GM12878 (cell line): ENCODE measurements at regions not wholly inside any gene's neighbourhood (a gene's known extent, or its start where the extent isn't known, plus 50 kb on each side); places are given as distances from the start of the nearest gene placed in this dataset.
"Not testable (repeated sequence)": the region's sequence is repeated elsewhere in the genome, so short reads cannot be mapped to it uniquely, and the experiment has no call there.

ENCODE experiments used
- ATAC-seq: fragments of 200-7000 bp; cut with Tn5 transposase; 3 replicates; pipeline ENCODE4 v1.9.1; 2020; ENCODE audit warnings: mild to moderate bottlenecking, moderate library complexity
- BruUV-seq: library from RNA; stranded (reverse); fragments of 400-500 nt; replicated peaks from 2 replicates; lab custom pipeline; 2021; lab: Mats Ljungman, UMichigan
- CTCF ChIA-PET: fragments of 300-600 bp; sonication (Branson Sonifier 250); formaldehyde crosslinking; extraction: SDS; loops from one replicate; lab custom pipeline; 2021; ENCODE audit warnings: inconsistent platforms; lab: Yijun Ruan, JAX
- POLR2A ChIA-PET: fragments of 350-600 bp; formaldehyde crosslinking; extraction: SDS; loops from one replicate; lab custom pipeline; 2021; ENCODE audit warnings: inconsistent platforms; lab: Charles Lee
- RAD21 ChIA-PET: fragments of 300-600 bp; sonication (Branson Sonifier 250); formaldehyde crosslinking; loops from one replicate; lab custom pipeline; 2023; ENCODE audit warnings: antibody characterized with exemption; ENCODE audit not compliant: unreplicated experiment; lab: Charles Lee
- SMC1A ChIA-PET: fragments of 300-600 bp; sonication (Branson Sonifier 250); formaldehyde crosslinking; loops from one replicate; lab custom pipeline; 2023; ENCODE audit not compliant: unreplicated experiment, uncharacterized antibody; lab: Charles Lee
- DNase-seq: peaks from one replicate; pipeline ENCODE4 v3.0.0-alpha.2; 2011; ENCODE audit warnings: low read depth, low spot score
- FAIRE-seq: peaks from 3 replicates; lab custom pipeline; 2011; peaks lifted over from hg19 to GRCh38; lab: Jason Lieb, UNC
- H2AFZ ChIP-seq: 2 replicates; pipeline ENCODE4 v1.6.0; 2011; ENCODE audit warnings: low read depth, low read length, control low read depth; ENCODE audit not compliant: control insufficient read depth
- H3K27ac ChIP-seq: 2 replicates; pipeline ENCODE4 v1.5.1; 2011; ENCODE audit warnings: control low read depth; ENCODE audit not compliant: control insufficient read depth, insufficient read depth
- H3K27me3 ChIP-seq, 2 experiments: replicated peaks in 1 of 2; 2 replicates each; pipeline versions ENCODE4 v1.6.0 to v1.6.1; 2011; ENCODE audit warnings: low read length in 1 of 2; ENCODE audit not compliant: control insufficient read depth in 2 of 2, insufficient read depth in 2 of 2
- H3K36me3 ChIP-seq, 2 experiments: 2 replicates each; pipeline ENCODE4 v1.5.1; 2011; ENCODE audit warnings: low read length in 1 of 2; ENCODE audit not compliant: control insufficient read depth in 2 of 2, insufficient read depth in 2 of 2
- H3K4me1 ChIP-seq: 2 replicates; pipeline ENCODE4 v1.6.1; 2011; ENCODE audit warnings: mild to moderate bottlenecking, low read length, moderate library complexity, mixed read lengths; ENCODE audit not compliant: control insufficient read depth, insufficient read depth
- H3K4me2 ChIP-seq: 2 replicates; pipeline ENCODE4 v1.6.0; 2011; ENCODE audit warnings: control low read depth; ENCODE audit not compliant: control insufficient read depth, insufficient read depth
- H3K4me3 ChIP-seq: fragments of 200-600 bp; sonication (generic); 2 replicates; pipeline ENCODE4 v1.5.1; 2016
- H3K79me2 ChIP-seq: 2 replicates; pipeline ENCODE4 v1.6.0; 2011; ENCODE audit warnings: low read length; ENCODE audit not compliant: control insufficient read depth, insufficient read depth
- H3K9ac ChIP-seq: 2 replicates; pipeline ENCODE4 v1.8.0; 2011; ENCODE audit warnings: low read length, control low read depth, mixed read lengths; ENCODE audit not compliant: control insufficient read depth, insufficient read depth
- H3K9me3 ChIP-seq: replicated peaks from 3 replicates; pipeline ENCODE4 v1.5.1; 2011; ENCODE audit warnings: mild to moderate bottlenecking, low read length; ENCODE audit not compliant: control insufficient read depth, insufficient read depth
- H4K20me1 ChIP-seq: 2 replicates; pipeline ENCODE4 v1.6.0; 2011; ENCODE audit not compliant: control insufficient read depth, insufficient read depth
- BRCA1 ChIP-seq: IDR thresholded peaks from 2 replicates; pipeline ENCODE4 v1.6.1; 2011; ENCODE audit warnings: low read depth, low read length, improper control_type of control experiment
- POU2F2 ChIP-seq: IDR thresholded peaks from 3 replicates; pipeline ENCODE4 v1.6.1; 2011; ENCODE audit warnings: low read depth, mild to moderate bottlenecking, low read length, borderline replicate concordance
- TAF1 ChIP-seq: IDR thresholded peaks from 2 replicates; pipeline ENCODE4 v1.6.1; 2011; ENCODE audit warnings: mild to moderate bottlenecking, low read depth, low read length, borderline replicate concordance
- WGBS: methylation state at CpG from one replicate; pipeline ENCODE4 v1.1.6; 2016; ENCODE audit warnings: low lambda C conversion rate; ENCODE audit not compliant: insufficient replicate concordance, insufficient coverage; ENCODE audit errors: missing lambda C conversion rate; 5-methylcytosine and 5-hydroxymethylcytosine counted together
- in situ Hi-C: fragments of 300-500 bp; cut with MboI; formaldehyde crosslinking; loops from 9 replicates; pipeline ENCODE4 v1.14.3; 2018; ENCODE audit warnings: mixed read lengths
- intact Hi-C: fragments of 100-400 bp; cut with micrococcal nuclease; formaldehyde crosslinking; loops from one replicate; pipeline ENCODE4 v1.14.2; 2022; ENCODE audit not compliant: unreplicated experiment
- TF ChIP-seq, protein P1 (sequence below), 3 experiments: IDR thresholded peaks in 2 of 3; conservative IDR thresholded peaks in 1 of 3; 2 replicates each; pipeline ENCODE4 v1.5.1; 2011; ENCODE audit warnings: low read depth in 3 of 3, low read length in 3 of 3, mild to moderate bottlenecking in 3 of 3, control low read depth in 2 of 3, moderate library complexity in 2 of 3, inconsistent platforms in 1 of 3, mixed read lengths in 1 of 3; ENCODE audit not compliant: control insufficient read depth in 2 of 3, insufficient read depth in 1 of 3; ENCODE audit errors: extremely low read depth in 1 of 3

DNA sequence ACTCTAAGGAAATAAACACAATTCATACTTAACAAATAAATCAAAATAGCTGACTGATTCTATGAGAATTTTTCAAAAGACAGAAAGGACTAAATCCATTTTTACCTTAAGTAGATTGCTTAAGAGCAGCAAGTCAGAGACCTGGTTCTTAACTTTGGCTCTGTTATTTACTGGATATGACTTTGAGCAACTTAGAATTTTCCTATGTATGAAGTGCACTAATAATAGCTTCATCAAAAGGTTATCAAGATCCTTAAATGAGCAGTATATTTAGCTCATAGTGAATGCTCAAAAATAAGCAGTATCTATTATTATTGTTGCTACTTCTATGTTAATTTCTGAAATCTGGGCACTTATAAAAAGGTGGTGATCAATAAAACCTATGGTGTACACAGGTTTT lies 95.3 kb downstream of the POSTN start:
- Histone ChIP-seq H3K27me3 (no peaks in the 10 kb centered on the region), H3K4me1 (no peaks in the 10 kb centered on the region), H3K4me2 (no peak overlapping the region), H3K79me2 (no peaks in the 10 kb centered on the region), H3K4me3 (no peak overlapping the region), H3K9me3 (no peaks in the 10 kb centered on the region), H3K27ac (no peak overlapping the region), H2AFZ (no peak overlapping the region), H3K9ac (no peak overlapping the region), H4K20me1 (no peaks in the 10 kb centered on the region), H3K36me3 (no peaks in the 10 kb centered on the region)
- no peak for ATAC-seq
- FAIRE-seq = no peak
- DNase-seq = no peak
- RAD21 ChIA-PET = no interaction called here
- TF ChIP-seq, protein P1, sequence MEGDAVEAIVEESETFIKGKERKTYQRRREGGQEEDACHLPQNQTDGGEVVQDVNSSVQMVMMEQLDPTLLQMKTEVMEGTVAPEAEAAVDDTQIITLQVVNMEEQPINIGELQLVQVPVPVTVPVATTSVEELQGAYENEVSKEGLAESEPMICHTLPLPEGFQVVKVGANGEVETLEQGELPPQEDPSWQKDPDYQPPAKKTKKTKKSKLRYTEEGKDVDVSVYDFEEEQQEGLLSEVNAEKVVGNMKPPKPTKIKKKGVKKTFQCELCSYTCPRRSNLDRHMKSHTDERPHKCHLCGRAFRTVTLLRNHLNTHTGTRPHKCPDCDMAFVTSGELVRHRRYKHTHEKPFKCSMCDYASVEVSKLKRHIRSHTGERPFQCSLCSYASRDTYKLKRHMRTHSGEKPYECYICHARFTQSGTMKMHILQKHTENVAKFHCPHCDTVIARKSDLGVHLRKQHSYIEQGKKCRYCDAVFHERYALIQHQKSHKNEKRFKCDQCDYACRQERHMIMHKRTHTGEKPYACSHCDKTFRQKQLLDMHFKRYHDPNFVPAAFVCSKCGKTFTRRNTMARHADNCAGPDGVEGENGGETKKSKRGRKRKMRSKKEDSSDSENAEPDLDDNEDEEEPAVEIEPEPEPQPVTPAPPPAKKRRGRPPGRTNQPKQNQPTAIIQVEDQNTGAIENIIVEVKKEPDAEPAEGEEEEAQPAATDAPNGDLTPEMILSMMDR (IDR thresholded peaks at IDR 0.05 in 2 of 3, conservative IDR thresholded peaks at IDR 0.05 in 1 of 3; ENCODE audit: control insufficient read depth in 2 of 3, extremely low read depth in 1 of 3, insufficient read depth in 1 of 3, low read depth in 3 of 3, low read length in 3 of 3) = no peak
- no peak for TF ChIP-seq TAF1
- no peak for TF ChIP-seq POU2F2
- no peak for TF ChIP-seq BRCA1
- intact Hi-C loops = no loop called here
- POLR2A ChIA-PET = no interaction called here
- SMC1A ChIA-PET = no interaction called here
- no TSS peak for BruUV-seq
- in situ Hi-C loops = no loop called here
- CTCF ChIA-PET = no interaction called here

DNA sequence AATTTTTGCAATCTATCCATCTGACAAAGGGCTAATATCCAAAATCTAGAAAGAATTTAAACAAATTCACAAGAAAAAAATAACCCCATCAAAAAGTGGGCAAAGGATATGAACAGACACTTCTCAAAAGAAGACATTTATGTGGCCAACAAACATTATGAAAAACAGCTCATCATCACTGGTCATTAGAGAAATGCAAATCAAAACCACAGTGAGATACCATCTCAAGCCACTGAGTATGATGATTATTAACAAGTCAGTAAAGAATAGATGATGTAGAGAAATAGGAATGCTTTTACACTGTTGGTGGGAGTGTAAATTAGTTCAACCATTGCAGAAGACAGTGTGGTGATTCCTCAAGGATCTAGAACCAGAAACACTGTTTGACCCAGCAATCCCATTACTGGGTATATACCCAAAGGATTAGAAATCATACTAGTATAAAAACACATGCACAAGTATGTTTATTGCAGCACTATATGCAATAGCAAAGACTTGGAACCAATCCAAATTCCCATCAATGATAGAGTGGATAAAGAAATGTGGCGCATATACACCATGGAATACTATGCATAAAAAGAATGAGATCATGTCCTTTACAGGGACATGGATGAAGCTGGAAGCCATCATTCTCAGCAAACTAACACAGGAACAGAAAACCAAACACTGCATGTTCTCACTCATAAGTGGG lies 96.1 kb downstream of the POSTN start:
- H3K27ac ChIP-seq, intact Hi-C loops, H3K4me3 ChIP-seq, CTCF ChIA-PET, FAIRE-seq, ATAC-seq, POLR2A ChIA-PET, H3K9me3 ChIP-seq, DNase-seq, H2AFZ ChIP-seq, BruUV-seq, H3K4me2 ChIP-seq, H4K20me1 ChIP-seq, RAD21 ChIA-PET, SMC1A ChIA-PET, H3K27me3 ChIP-seq, H3K4me1 ChIP-seq, H3K36me3 ChIP-seq, H3K79me2 ChIP-seq, H3K9ac ChIP-seq, in situ Hi-C loops: not testable (repeated sequence)
- WGBS = 47% methylated on average over 1 of the region's 1 CpG
